H1 (cell line): ENCODE measurements at regions not wholly inside any gene's neighbourhood (a gene's known extent, or its start where the extent isn't known, plus 50 kb on each side); places are given as distances from the start of the nearest gene placed in this dataset.

ENCODE experiments used
- CREB1 ChIP-seq: IDR thresholded peaks from 2 replicates; pipeline ENCODE4 v1.6.1; 2012; ENCODE audit warnings: inconsistent platforms
- GTF2F1 ChIP-seq: IDR thresholded peaks from 2 replicates; pipeline ENCODE4 v1.6.1; 2012; ENCODE audit warnings: low read depth, low read length, improper control_type of control experiment, borderline replicate concordance
- POLR2A ChIP-seq, 2 experiments: IDR thresholded peaks; 1 replicate in 1 of 2; 2 replicates in 1 of 2; pipeline ENCODE4 v1.6.1; 2011; ENCODE audit warnings: low read depth in 2 of 2, low read length in 2 of 2, mild to moderate bottlenecking in 2 of 2; ENCODE audit errors: control extremely low read depth in 1 of 2
- RAD21 ChIP-seq, 2 experiments: IDR thresholded peaks in 1 of 2; conservative IDR thresholded peaks in 1 of 2; 2 replicates each; pipeline ENCODE4 v1.6.1; 2011; ENCODE audit warnings: low read depth in 2 of 2, low read length in 2 of 2, improper control_type of control experiment in 1 of 2, inconsistent platforms in 1 of 2, mild to moderate bottlenecking in 1 of 2, moderate library complexity in 1 of 2
- TF ChIP-seq, protein P1 (sequence below): IDR thresholded peaks from 2 replicates; pipeline ENCODE4 v1.6.1; 2011; ENCODE audit warnings: low read length, improper control_type of control experiment
- TF ChIP-seq, protein P2 (sequence below), 3 experiments: IDR thresholded peaks; 1 replicate in 2 of 3; 2 replicates in 1 of 3; pipeline versions ENCODE4 v1.5.1 to v1.6.1; 2011; ENCODE audit warnings: low read length in 3 of 3, mild to moderate bottlenecking in 3 of 3, inconsistent platforms in 2 of 3, low read depth in 1 of 3, moderate library complexity in 1 of 3; ENCODE audit not compliant: insufficient read depth in 1 of 3; ENCODE audit errors: control extremely low read depth in 1 of 3

- TF ChIP-seq, protein P1, sequence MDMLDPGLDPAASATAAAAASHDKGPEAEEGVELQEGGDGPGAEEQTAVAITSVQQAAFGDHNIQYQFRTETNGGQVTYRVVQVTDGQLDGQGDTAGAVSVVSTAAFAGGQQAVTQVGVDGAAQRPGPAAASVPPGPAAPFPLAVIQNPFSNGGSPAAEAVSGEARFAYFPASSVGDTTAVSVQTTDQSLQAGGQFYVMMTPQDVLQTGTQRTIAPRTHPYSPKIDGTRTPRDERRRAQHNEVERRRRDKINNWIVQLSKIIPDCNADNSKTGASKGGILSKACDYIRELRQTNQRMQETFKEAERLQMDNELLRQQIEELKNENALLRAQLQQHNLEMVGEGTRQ, result no peak
- TF ChIP-seq POLR2A (IDR thresholded peaks at IDR 0.05; ENCODE audit: control extremely low read depth in 1 of 2, low read depth in 2 of 2, low read length in 2 of 2), result no peak
- TF ChIP-seq, protein P2, sequence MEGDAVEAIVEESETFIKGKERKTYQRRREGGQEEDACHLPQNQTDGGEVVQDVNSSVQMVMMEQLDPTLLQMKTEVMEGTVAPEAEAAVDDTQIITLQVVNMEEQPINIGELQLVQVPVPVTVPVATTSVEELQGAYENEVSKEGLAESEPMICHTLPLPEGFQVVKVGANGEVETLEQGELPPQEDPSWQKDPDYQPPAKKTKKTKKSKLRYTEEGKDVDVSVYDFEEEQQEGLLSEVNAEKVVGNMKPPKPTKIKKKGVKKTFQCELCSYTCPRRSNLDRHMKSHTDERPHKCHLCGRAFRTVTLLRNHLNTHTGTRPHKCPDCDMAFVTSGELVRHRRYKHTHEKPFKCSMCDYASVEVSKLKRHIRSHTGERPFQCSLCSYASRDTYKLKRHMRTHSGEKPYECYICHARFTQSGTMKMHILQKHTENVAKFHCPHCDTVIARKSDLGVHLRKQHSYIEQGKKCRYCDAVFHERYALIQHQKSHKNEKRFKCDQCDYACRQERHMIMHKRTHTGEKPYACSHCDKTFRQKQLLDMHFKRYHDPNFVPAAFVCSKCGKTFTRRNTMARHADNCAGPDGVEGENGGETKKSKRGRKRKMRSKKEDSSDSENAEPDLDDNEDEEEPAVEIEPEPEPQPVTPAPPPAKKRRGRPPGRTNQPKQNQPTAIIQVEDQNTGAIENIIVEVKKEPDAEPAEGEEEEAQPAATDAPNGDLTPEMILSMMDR (IDR thresholded peaks at IDR 0.05; ENCODE audit: control extremely low read depth in 1 of 3, insufficient read depth in 1 of 3, low read depth in 1 of 3, low read length in 3 of 3), result no peak
- TF ChIP-seq RAD21 (IDR thresholded peaks at IDR 0.05 in 1 of 2, conservative IDR thresholded peaks at IDR 0.05 in 1 of 2; ENCODE audit: low read depth in 2 of 2, low read length in 2 of 2), result no peak
- no peak for TF ChIP-seq CREB1
- TF ChIP-seq GTF2F1, result no peak
Measured at GRCh38 chr3:164470471-164470870, 607.8 kb downstream of the SI start.
